H1 (cell line): ENCODE measurements at regions not wholly inside any gene's neighbourhood (a gene's known extent, or its start where the extent isn't known, plus 50 kb on each side); places are given as distances from the start of the nearest gene placed in this dataset.

Experiments used
- BRCA1 ChIP-seq: IDR thresholded peaks from 2 replicates; pipeline ENCODE4 v1.6.1; 2012; ENCODE audit warnings: low read depth, low read length, improper control_type of control experiment
- CBX8 ChIP-seq: fragments of 300-800, 300-1000 bp; sonication (generic); IDR thresholded peaks from 2 replicates; pipeline ENCODE4 v1.7.1; 2016; ENCODE audit warnings: low read depth, low read length, borderline replicate concordance
- PHF8 ChIP-seq: fragments of 200-600 bp; sonication (generic); conservative IDR thresholded peaks from 2 replicates; pipeline ENCODE4 v1.7.1; 2012; ENCODE audit warnings: low read depth, mild to moderate bottlenecking, inconsistent platforms, low read length, moderate library complexity
- POLR2A ChIP-seq, 2 experiments: IDR thresholded peaks; 1 replicate in 1 of 2; 2 replicates in 1 of 2; pipeline ENCODE4 v1.6.1; 2011; ENCODE audit warnings: low read depth in 2 of 2, low read length in 2 of 2, mild to moderate bottlenecking in 2 of 2; ENCODE audit errors: control extremely low read depth in 1 of 2
- POLR2AphosphoS5 ChIP-seq: IDR thresholded peaks from 2 replicates; pipeline ENCODE4 v1.6.1; 2011; ENCODE audit warnings: low read depth, low read length
- SRF ChIP-seq: IDR thresholded peaks from 2 replicates; pipeline ENCODE4 v1.6.1; 2011; ENCODE audit warnings: mild to moderate bottlenecking, low read depth, low read length, moderate library complexity
- SUZ12 ChIP-seq: fragments of 200-600 bp; sonication (generic); IDR thresholded peaks from 2 replicates; pipeline ENCODE4 v1.6.1; 2012; ENCODE audit warnings: mild to moderate bottlenecking, inconsistent platforms, low read length, moderate library complexity, mixed read lengths
- TBP ChIP-seq: IDR thresholded peaks from 2 replicates; pipeline ENCODE4 v1.6.1; 2011; ENCODE audit warnings: low read depth, low read length, improper control_type of control experiment
- YY1 ChIP-seq: IDR thresholded peaks from 2 replicates; pipeline ENCODE4 v1.6.1; 2011; ENCODE audit warnings: low read depth, mild to moderate bottlenecking, low read length
- TF ChIP-seq, protein P1 (sequence below), 3 experiments: IDR thresholded peaks; 1 replicate in 2 of 3; 2 replicates in 1 of 3; pipeline versions ENCODE4 v1.5.1 to v1.6.1; 2011; ENCODE audit warnings: low read length in 3 of 3, mild to moderate bottlenecking in 3 of 3, inconsistent platforms in 2 of 3, low read depth in 1 of 3, moderate library complexity in 1 of 3; ENCODE audit not compliant: insufficient read depth in 1 of 3; ENCODE audit errors: control extremely low read depth in 1 of 3

DNA sequence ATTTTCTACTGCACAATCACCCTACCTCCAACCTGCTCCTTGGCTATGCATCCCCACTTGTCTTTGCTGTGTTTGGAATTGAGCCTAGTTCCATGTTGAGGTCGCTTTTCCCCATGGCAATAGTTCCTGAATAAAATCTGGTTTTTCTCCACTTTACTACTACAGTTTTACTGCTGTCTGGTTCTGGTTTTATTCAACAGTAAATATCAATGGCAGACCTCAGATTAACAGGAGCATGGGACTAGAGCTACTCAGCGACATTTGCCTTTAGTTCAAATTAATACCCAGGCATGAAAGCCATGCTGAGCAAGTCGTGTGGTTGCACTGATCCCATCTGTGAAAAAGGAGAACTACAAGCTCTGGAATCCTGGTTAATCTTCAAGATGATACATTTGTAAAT is 460.3 kb downstream of the GRXCR1 start:
- TF ChIP-seq SRF, result no peak
- TF ChIP-seq CBX8, result no peak
- TF ChIP-seq, protein P1, sequence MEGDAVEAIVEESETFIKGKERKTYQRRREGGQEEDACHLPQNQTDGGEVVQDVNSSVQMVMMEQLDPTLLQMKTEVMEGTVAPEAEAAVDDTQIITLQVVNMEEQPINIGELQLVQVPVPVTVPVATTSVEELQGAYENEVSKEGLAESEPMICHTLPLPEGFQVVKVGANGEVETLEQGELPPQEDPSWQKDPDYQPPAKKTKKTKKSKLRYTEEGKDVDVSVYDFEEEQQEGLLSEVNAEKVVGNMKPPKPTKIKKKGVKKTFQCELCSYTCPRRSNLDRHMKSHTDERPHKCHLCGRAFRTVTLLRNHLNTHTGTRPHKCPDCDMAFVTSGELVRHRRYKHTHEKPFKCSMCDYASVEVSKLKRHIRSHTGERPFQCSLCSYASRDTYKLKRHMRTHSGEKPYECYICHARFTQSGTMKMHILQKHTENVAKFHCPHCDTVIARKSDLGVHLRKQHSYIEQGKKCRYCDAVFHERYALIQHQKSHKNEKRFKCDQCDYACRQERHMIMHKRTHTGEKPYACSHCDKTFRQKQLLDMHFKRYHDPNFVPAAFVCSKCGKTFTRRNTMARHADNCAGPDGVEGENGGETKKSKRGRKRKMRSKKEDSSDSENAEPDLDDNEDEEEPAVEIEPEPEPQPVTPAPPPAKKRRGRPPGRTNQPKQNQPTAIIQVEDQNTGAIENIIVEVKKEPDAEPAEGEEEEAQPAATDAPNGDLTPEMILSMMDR (IDR thresholded peaks at IDR 0.05; ENCODE audit: control extremely low read depth in 1 of 3, insufficient read depth in 1 of 3, low read depth in 1 of 3, low read length in 3 of 3), result no peak
- TF ChIP-seq PHF8, result no peak
- TF ChIP-seq POLR2AphosphoS5, result no peak
- no peak for TF ChIP-seq TBP
- no peak for TF ChIP-seq SUZ12
- no peak for TF ChIP-seq POLR2A (IDR thresholded peaks at IDR 0.05; ENCODE audit: control extremely low read depth in 1 of 2, low read depth in 2 of 2, low read length in 2 of 2)
- no peak for TF ChIP-seq BRCA1
- no peak for TF ChIP-seq YY1
